ENCODE measurements at regions not wholly inside any gene's neighbourhood (a gene's known extent, or its start where the extent isn't known, plus 50 kb on each side); places are given as distances from the start of the nearest gene placed in this dataset.

- CTCF ChIA-PET: no interaction called here
- no peak for DNase-seq
- Mint-ChIP-seq H3K4me3 (ENCODE audit: low read depth, unreplicated experiment) (no peak overlapping the region), H3K27me3 (ENCODE audit: unreplicated experiment) (no peaks in the 10 kb centered on the region), H3K9me3 (ENCODE audit: low read depth, unreplicated experiment) (peaks cover 16% of the 10 kb centered on the region), H3K4me1 (ENCODE audit: low read depth, unreplicated experiment) (no peaks in the 10 kb centered on the region), H3K36me3 (ENCODE audit: insufficient read depth, unreplicated experiment) (no peaks in the 10 kb centered on the region), H3K27ac (ENCODE audit: unreplicated experiment) (no peak overlapping the region)
- no peak for TF ChIP-seq CTCF (IDR thresholded peaks at IDR 0.05; ENCODE audit: unreplicated experiment)
- intact Hi-C loops (cut with micrococcal nuclease; ENCODE audit: unreplicated experiment): no loop called here
- BruUV-seq (replicated peaks): no TSS peak
Observed at GRCh38 chr17:14489986-14490385, 189.1 kb downstream of the HS3ST3B1 start.

- intact Hi-C loops (cut with micrococcal nuclease; ENCODE audit: unreplicated experiment): no loop called here
- BruUV-seq (replicated peaks): no TSS peak
- CTCF ChIA-PET: no interaction called here
- Mint-ChIP-seq H3K36me3 (ENCODE audit: insufficient read depth, unreplicated experiment) (no peaks in the 10 kb centered on the region), H3K27ac (ENCODE audit: unreplicated experiment) (no peak overlapping the region), H3K4me3 (ENCODE audit: low read depth, unreplicated experiment) (no peak overlapping the region), H3K27me3 (ENCODE audit: unreplicated experiment) (no peaks in the 10 kb centered on the region), H3K9me3 (ENCODE audit: low read depth, unreplicated experiment) (peaks cover 11% of the 10 kb centered on the region), H3K4me1 (ENCODE audit: low read depth, unreplicated experiment) (no peaks in the 10 kb centered on the region)
- no peak for DNase-seq
- TF ChIP-seq CTCF (IDR thresholded peaks at IDR 0.05; ENCODE audit: unreplicated experiment): no peak
Observed at GRCh38 chr17:14488958-14489550, 188.2 kb downstream of the HS3ST3B1 start.

GRCh38 chr17:14487068-14487467, 186.2 kb downstream of the HS3ST3B1 start:
- H3K4me3 Mint-ChIP-seq (ENCODE audit: low read depth, unreplicated experiment): no peak overlapping the region
- no peak for TF ChIP-seq CTCF (IDR thresholded peaks at IDR 0.05; ENCODE audit: unreplicated experiment)
- CTCF ChIA-PET: no interaction called here
- no peak for DNase-seq
- H3K27me3 Mint-ChIP-seq (ENCODE audit: unreplicated experiment): no peaks in the 10 kb centered on the region
- H3K4me1 Mint-ChIP-seq (ENCODE audit: low read depth, unreplicated experiment): no peaks in the 10 kb centered on the region
- peaks cover 9% of the 10 kb centered on the region for H3K9me3 Mint-ChIP-seq (ENCODE audit: low read depth, unreplicated experiment)
- H3K36me3 Mint-ChIP-seq (ENCODE audit: insufficient read depth, unreplicated experiment): no peaks in the 10 kb centered on the region
- BruUV-seq (replicated peaks): no TSS peak
- intact Hi-C loops (cut with micrococcal nuclease; ENCODE audit: unreplicated experiment): no loop called here
- no peak overlapping the region for H3K27ac Mint-ChIP-seq (ENCODE audit: unreplicated experiment)

GRCh38 chr17:14482715-14483114, 181.8 kb downstream of the HS3ST3B1 start:
- no peak for TF ChIP-seq CTCF (IDR thresholded peaks at IDR 0.05; ENCODE audit: unreplicated experiment)
- BruUV-seq (replicated peaks): no TSS peak
- H3K9me3 Mint-ChIP-seq (ENCODE audit: low read depth, unreplicated experiment): peaks cover 16% of the 10 kb centered on the region

More at GRCh38 chr17:14482715-14483114, 181.8 kb downstream of the HS3ST3B1 start:
- no peak for DNase-seq
- Mint-ChIP-seq H3K4me3 (ENCODE audit: low read depth, unreplicated experiment) (no peak overlapping the region), H3K4me1 (ENCODE audit: low read depth, unreplicated experiment) (no peaks in the 10 kb centered on the region), H3K36me3 (ENCODE audit: insufficient read depth, unreplicated experiment) (no peaks in the 10 kb centered on the region), H3K27me3 (ENCODE audit: unreplicated experiment) (no peaks in the 10 kb centered on the region), H3K27ac (ENCODE audit: unreplicated experiment) (no peak overlapping the region)
- CTCF ChIA-PET: no interaction called here
- intact Hi-C loops (cut with micrococcal nuclease; ENCODE audit: unreplicated experiment): no loop called here

Measured in Calu3 (cell line).